ENCODE measurements at regions not wholly inside any gene's neighbourhood (a gene's known extent, or its start where the extent isn't known, plus 50 kb on each side); places are given as distances from the start of the nearest gene placed in this dataset.

DNA sequence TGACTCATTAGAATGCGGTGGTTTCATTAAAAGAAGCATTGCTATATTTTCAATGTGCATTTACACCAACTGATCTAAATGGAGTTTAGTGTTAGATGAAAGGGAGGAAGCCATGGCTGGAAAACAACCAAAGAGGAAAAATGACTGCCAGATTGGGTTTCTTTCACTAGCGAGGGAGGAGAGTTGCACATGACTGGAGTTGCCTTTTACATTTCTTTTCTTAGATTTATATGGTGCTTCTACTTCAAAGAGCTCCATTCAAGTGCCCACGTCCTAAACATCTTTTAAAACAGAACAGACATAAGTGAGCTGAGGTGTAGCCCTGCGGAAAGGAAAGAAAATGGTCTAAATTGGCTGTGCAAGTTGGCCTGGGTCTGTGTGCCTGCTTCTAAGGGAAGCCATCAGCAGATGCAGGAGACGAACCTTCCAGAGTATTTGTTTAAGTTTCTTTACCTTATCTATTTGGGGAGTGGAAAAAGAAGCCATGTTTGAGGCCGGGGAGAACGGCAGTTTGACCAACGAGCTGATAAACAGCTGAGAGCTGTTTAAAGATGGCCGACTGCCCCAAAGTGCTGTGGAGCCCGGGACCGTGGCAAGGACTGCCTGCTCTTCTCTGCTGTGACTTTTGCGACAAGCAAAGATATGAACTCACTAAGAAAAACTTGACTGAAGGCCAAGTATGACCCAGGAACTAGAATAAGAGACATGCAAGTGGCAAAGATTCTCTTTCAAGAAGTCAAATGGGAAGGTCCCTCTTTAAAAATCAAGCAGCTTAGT is 327.0 kb downstream of the ZNF516 start:
- TF ChIP-seq, protein P1, sequence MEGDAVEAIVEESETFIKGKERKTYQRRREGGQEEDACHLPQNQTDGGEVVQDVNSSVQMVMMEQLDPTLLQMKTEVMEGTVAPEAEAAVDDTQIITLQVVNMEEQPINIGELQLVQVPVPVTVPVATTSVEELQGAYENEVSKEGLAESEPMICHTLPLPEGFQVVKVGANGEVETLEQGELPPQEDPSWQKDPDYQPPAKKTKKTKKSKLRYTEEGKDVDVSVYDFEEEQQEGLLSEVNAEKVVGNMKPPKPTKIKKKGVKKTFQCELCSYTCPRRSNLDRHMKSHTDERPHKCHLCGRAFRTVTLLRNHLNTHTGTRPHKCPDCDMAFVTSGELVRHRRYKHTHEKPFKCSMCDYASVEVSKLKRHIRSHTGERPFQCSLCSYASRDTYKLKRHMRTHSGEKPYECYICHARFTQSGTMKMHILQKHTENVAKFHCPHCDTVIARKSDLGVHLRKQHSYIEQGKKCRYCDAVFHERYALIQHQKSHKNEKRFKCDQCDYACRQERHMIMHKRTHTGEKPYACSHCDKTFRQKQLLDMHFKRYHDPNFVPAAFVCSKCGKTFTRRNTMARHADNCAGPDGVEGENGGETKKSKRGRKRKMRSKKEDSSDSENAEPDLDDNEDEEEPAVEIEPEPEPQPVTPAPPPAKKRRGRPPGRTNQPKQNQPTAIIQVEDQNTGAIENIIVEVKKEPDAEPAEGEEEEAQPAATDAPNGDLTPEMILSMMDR (IDR thresholded peaks at IDR 0.05; ENCODE audit: insufficient read depth, low read length) = no peak
- TF ChIP-seq, protein P2, sequence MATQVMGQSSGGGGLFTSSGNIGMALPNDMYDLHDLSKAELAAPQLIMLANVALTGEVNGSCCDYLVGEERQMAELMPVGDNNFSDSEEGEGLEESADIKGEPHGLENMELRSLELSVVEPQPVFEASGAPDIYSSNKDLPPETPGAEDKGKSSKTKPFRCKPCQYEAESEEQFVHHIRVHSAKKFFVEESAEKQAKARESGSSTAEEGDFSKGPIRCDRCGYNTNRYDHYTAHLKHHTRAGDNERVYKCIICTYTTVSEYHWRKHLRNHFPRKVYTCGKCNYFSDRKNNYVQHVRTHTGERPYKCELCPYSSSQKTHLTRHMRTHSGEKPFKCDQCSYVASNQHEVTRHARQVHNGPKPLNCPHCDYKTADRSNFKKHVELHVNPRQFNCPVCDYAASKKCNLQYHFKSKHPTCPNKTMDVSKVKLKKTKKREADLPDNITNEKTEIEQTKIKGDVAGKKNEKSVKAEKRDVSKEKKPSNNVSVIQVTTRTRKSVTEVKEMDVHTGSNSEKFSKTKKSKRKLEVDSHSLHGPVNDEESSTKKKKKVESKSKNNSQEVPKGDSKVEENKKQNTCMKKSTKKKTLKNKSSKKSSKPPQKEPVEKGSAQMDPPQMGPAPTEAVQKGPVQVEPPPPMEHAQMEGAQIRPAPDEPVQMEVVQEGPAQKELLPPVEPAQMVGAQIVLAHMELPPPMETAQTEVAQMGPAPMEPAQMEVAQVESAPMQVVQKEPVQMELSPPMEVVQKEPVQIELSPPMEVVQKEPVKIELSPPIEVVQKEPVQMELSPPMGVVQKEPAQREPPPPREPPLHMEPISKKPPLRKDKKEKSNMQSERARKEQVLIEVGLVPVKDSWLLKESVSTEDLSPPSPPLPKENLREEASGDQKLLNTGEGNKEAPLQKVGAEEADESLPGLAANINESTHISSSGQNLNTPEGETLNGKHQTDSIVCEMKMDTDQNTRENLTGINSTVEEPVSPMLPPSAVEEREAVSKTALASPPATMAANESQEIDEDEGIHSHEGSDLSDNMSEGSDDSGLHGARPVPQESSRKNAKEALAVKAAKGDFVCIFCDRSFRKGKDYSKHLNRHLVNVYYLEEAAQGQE (IDR thresholded peaks at IDR 0.05; ENCODE audit: insufficient replicate concordance, low read depth) = no peak

Measured in HL-60 (cell line).